ENCODE measurements at regions not wholly inside any gene's neighbourhood (a gene's known extent, or its start where the extent isn't known, plus 50 kb on each side); places are given as distances from the start of the nearest gene placed in this dataset.
"Not testable (repeated sequence)": the region's sequence is repeated elsewhere in the genome, so short reads cannot be mapped to it uniquely, and the experiment has no call there.

DNA sequence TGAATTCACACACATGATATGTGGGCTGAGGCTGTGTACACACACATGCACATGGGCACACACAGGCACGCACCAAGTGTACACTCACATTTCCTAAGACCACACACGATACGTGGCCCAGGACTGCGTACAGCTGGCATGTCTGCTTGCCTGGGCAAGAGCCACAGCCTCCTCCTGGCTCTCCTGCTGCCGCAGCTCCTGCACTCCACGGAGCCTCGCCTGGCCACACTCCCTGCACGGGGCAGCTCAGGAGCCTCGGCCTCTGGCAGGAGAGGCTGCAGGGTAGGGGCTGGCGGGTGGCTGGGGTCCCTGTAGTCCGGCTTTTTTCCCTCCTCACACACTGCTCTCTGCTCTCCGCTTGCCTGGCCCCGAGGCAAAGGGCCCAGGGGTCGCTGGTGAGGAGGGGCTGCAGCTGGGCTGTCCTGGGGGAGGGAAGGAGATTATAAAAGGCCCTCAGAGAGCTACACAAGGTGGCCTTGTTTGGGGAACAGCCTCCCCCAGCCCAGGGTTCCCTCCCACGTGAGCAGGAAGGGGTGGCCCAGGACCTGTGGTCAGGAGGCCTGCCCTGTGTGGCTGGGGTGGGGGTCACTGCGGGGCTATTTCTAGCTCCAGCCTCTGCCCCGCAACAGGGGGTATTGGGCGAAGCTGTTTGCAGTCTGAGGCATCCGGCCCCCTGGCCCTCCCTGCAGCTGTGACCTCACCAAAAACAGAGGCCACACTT, 89.0 kb upstream of the SFSWAP start:
- no peaks in the 10 kb centered on the region for H3K9me3 ChIP-seq
- no peak overlapping the region for H3K4me3 ChIP-seq (replicated peaks in 1 of 3)
- no peaks in the 10 kb centered on the region for H3K27me3 ChIP-seq
- no peaks in the 10 kb centered on the region for H3K4me1 ChIP-seq
- WGBS, 2 donors = 43 to 46% methylated on average over 11 to 13 of the region's 19 CpGs
- no peak for DNase-seq
- H3K36me3 ChIP-seq = no peaks in the 10 kb centered on the region
- TF ChIP-seq POLR2A (IDR thresholded peaks at IDR 0.05) = no peak
- TF ChIP-seq, protein P1, sequence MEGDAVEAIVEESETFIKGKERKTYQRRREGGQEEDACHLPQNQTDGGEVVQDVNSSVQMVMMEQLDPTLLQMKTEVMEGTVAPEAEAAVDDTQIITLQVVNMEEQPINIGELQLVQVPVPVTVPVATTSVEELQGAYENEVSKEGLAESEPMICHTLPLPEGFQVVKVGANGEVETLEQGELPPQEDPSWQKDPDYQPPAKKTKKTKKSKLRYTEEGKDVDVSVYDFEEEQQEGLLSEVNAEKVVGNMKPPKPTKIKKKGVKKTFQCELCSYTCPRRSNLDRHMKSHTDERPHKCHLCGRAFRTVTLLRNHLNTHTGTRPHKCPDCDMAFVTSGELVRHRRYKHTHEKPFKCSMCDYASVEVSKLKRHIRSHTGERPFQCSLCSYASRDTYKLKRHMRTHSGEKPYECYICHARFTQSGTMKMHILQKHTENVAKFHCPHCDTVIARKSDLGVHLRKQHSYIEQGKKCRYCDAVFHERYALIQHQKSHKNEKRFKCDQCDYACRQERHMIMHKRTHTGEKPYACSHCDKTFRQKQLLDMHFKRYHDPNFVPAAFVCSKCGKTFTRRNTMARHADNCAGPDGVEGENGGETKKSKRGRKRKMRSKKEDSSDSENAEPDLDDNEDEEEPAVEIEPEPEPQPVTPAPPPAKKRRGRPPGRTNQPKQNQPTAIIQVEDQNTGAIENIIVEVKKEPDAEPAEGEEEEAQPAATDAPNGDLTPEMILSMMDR (IDR thresholded peaks at IDR 0.05) = no peak
- intact Hi-C loops (cut with DNase I) = loop anchor here (5.0 kb wide), 1 partner anchor 275 kb away; no protein-coding TSS in a partner anchor
- H3K27ac ChIP-seq = no peak overlapping the region

DNA sequence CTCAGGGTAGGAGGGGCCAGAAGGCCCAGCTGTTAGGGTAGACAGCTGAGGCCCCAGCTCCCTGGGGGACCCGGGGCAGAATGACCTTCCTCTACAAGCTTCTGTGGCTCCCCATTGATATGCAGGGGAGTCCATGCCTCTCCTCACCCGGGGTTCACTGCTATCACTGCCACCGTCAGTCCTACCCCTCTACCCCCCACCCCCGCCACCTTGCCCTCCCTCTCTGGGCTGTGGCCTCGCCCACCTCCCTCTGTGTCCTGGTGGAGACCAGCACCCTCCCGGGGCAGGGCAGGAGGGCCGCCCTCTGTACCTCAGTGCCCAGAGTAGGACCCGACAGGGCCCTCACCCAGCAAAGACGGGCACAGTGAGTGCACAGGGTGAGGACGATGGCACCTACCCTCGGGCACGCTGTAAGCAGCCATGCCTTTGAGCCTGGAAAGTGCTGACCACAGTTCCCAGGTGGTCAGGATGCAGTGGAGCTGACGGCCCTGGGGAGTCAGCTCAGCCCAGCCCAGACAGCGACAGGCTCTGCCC, 88.4 kb upstream of the SFSWAP start:
- no peak overlapping the region for H3K27ac ChIP-seq
- intact Hi-C loops (cut with DNase I) = loop anchor here (5.0 kb wide), 1 partner anchor 275 kb away; no protein-coding TSS in a partner anchor
- H3K9me3 ChIP-seq = no peaks in the 10 kb centered on the region
- H3K4me1 ChIP-seq = no peaks in the 10 kb centered on the region
- no peaks in the 10 kb centered on the region for H3K27me3 ChIP-seq
- H3K4me3 ChIP-seq (replicated peaks in 1 of 3) = no peak overlapping the region
- TF ChIP-seq POLR2A (IDR thresholded peaks at IDR 0.05) = no peak
- TF ChIP-seq, protein P1 (IDR thresholded peaks at IDR 0.05) = no peak
- DNase-seq = no peak
- H3K36me3 ChIP-seq = no peaks in the 10 kb centered on the region
- WGBS, 2 donors = 66 to 75% methylated on average over 4 to 11 of the region's 14 CpGs

DNA sequence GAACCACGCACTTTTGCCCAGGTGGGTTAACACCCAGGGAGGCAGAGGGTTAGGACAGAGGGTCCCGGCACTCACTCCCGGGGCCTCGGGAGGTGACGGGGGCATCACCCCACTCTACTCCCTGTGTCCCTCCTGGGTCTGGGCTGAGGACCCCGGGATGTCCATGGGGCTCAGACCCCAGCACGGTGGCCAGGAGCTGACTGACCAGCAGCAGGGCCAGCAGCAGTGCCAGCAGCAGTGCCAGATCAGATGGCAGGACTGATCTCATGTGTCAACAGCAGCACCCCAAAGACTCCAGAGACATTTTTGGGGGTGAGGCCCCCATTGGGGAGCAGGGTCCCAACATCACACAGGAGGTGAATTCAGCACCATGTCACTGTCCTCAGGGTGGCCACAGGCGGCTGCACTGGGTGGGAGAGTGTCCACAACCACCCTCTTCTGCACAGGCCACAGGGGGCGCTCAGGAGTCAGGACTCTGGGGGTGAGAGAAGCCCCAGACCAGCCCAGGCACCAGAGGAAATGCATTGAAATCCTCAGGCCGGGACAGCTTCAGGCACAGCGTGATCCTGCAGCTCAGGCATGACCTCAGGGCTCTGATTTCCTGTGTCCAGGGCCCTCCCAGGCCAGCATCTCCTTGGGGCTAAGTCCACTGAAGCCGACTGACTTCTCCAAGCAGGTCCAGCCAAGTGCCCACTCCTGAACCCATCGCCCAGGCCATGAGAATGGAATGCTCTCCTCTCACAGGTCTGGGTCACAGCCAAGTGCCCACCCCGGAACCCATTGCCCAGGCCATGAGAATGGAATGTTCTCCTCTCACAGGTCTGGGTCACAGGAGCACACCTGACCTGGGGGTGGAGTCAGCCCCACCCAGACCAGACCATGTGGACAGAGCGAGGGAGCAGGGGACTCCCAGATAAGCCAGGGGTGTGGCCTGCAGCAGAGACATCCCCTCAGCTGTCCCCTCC, 87.2 kb upstream of the SFSWAP start:
- H3K9me3 ChIP-seq; H3K4me1 ChIP-seq; H3K4me3 ChIP-seq (replicated peaks in 1 of 3); H3K27me3 ChIP-seq; H3K27ac ChIP-seq; H3K36me3 ChIP-seq; DNase-seq: not testable (repeated sequence)
- 80 to 84% methylated on average over 5 to 7 of the region's 15 CpGs for WGBS, 2 donors
- intact Hi-C loops (cut with DNase I) = loop anchor here (5.0 kb wide), 1 partner anchor 276 kb away; no protein-coding TSS in a partner anchor

DNA sequence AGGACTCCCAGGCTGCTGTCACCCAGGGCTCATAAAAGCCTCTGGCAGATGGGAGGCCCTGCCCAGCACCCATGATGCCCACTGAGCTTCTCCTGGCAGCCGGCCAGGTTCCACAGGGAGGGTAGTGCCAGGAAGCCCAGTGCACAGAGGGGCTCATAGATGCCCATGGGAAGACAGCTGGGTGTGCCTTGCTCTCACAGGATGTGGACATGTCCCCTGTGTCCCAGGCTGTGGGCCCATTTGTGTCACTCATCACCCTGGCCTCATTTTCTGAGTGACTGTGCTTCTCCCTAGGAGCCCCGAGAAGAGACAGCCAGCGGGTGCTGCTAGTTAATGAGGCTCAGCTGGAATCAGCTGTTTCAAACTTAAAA, 86.5 kb upstream of the SFSWAP start:
- WGBS, 2 donors = 26 to 54% methylated on average over 2 to 3 of the region's 3 CpGs
- H3K4me1 ChIP-seq; H3K27me3 ChIP-seq; H3K27ac ChIP-seq; H3K4me3 ChIP-seq (replicated peaks in 1 of 3); H3K9me3 ChIP-seq; H3K36me3 ChIP-seq; DNase-seq: not testable (repeated sequence)
- intact Hi-C loops (cut with DNase I) = loop anchor here (5.0 kb wide), 1 partner anchor 277 kb away; no protein-coding TSS in a partner anchor

DNA sequence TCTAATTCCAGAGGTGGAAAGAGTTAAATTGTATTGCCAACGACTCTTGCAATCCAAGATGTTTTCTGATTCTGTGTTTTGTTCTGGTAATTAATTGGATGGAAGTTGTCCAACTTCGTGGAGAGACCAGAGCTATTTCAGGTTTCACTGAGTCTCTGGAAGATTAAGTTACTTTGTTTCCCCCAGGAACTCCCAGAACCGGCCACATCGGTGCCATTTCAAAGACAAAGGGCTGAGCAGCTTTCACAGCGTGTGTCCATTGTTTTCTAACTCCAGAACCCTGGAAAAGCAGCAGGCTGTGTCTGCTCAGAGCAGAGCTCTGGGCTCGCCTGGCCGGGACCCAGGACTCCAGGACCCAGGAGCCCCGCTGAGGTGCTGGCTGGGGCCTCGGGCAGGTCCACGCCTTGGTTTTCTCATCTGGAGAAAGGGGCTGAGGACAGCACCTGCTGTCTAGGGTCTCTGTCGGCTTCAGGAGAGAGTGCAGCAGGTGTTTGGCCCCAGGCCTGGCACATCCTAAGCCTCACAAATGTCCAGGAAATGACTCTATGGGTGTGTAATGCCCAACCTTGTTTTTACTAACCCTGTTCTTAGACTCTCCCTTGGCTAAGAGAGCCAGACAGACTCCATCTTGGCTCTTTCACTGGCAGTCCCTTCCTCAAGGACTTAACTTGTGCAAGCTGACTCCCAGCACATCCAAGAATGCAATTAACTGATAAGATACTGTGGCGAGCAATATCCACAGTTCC, 86.0 kb upstream of the SFSWAP start:
- H3K9me3 ChIP-seq; H3K27ac ChIP-seq; H3K4me3 ChIP-seq (replicated peaks in 1 of 3); H3K4me1 ChIP-seq; H3K27me3 ChIP-seq; H3K36me3 ChIP-seq; DNase-seq: not testable (repeated sequence)
- 9 to 12% methylated on average over 11 to 12 of the region's 12 CpGs for WGBS, 2 donors
- intact Hi-C loops (cut with DNase I) = loop anchor here (5.0 kb wide), 1 partner anchor 278 kb away; no protein-coding TSS in a partner anchor

DNA sequence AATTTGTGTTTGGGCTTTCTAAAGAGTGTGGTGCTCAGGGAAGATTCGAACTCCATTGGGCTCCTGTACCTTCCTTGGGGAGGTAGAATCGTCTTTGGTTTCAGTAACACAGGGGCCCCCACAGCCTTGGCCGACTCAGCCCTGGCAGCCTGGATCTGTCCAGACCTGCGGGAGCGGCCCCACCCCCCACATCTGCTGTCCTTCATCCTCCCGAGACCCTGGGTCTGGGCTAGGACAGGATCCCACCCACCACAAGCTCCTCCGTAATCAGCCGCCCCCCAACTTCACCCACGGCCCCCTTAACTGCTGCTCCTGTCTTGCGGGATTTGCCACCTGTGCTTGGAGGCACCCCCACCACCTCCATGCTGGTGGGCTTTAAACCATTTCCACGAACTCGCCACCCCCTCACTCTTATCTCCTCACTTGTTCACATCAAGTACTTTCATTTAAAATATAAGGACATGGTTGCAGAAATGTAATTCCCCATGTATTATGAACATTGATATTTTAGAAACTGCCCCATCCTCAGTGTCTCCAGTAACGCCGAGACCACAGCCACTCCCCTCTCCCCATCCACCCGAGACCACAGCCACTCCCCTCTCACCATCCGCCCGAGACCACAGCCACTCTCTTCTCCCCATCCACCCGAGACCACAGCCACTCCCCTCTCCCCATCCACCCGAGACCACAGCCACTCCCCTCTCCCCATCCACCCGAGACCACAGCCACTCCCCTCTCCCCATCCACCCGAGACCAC, 84.7 kb upstream of the SFSWAP start:
- H3K36me3 ChIP-seq; H3K9me3 ChIP-seq; H3K4me1 ChIP-seq; H3K27me3 ChIP-seq; DNase-seq; intact Hi-C loops (cut with DNase I); H3K4me3 ChIP-seq (replicated peaks in 1 of 3); H3K27ac ChIP-seq: not testable (repeated sequence)
- WGBS, 2 donors = 55 to 62% methylated on average over 20 to 21 of the region's 21 CpGs

DNA sequence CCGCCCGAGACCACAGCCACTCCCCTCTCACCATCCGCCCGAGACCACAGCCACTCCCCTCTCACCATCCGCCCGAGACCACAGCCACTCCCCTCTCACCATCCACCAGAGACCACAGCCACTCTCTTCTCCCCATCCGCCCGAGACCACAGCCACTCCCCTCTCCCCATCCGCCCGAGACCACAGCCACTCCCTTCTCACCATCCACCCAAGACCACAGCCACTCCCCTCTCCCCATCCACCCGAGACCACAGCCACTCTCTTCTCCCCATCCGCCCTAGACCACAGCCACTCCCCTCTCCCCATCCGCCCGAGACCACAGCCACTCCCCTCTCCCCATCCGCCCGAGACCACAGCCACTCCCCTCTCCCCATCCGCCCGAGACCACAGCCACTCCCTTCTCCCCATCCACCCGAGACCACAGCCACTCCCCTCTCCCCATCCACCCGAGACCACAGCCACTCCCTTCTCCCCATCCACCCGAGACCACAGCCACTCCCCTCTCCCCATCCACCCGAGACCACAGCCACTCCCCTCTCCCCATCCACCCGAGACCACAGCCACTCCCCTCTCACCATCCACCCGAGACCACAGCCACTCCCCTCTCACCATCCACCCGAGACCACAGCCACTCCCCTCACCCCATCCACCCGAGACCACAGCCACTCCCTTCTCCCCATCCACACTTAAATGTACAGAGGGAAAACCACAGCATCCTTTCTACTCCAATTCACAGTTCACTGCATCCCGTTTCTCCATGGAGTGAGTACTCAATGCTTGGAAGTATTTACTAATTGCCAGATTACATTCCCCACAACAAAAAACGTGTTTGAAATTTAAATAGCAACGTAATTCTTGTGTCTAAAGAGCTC, 83.5 kb upstream of the SFSWAP start:
- H3K9me3 ChIP-seq; H3K27me3 ChIP-seq; intact Hi-C loops (cut with DNase I); H3K4me3 ChIP-seq (replicated peaks in 1 of 3); H3K4me1 ChIP-seq; H3K27ac ChIP-seq; DNase-seq; H3K36me3 ChIP-seq: not testable (repeated sequence)
- 50 to 56% methylated on average over 10 to 26 of the region's 29 CpGs for WGBS, 2 donors
